HG03439 (cell line): ENCODE measurements at regions not wholly inside any gene's neighbourhood (a gene's known extent, or its start where the extent isn't known, plus 50 kb on each side); places are given as distances from the start of the nearest gene placed in this dataset.

ENCODE experiments used
- ATAC-seq: cut with Tn5 transposase; IDR thresholded peaks from one replicate; pipeline ENCODE4 v1.9.1; 2021; ENCODE audit warnings: mild to moderate bottlenecking, moderate library complexity; ENCODE audit not compliant: unreplicated experiment

GRCh38 chr5:113900141-113900540 lies 386.6 kb downstream of the YTHDC2 start:
- ATAC-seq = no peak

GRCh38 chr5:113900816-113901215 lies 387.3 kb downstream of the YTHDC2 start:
- ATAC-seq = no peak

- ATAC-seq = no peak
Measured at GRCh38 chr5:113901718-113902117, 388.2 kb downstream of the YTHDC2 start.

GRCh38 chr5:113902917-113903660 lies 389.6 kb downstream of the YTHDC2 start:
- no peak for ATAC-seq

- ATAC-seq = no peak
Measured at GRCh38 chr5:113909782-113910181, 396.3 kb downstream of the YTHDC2 start.

DNA sequence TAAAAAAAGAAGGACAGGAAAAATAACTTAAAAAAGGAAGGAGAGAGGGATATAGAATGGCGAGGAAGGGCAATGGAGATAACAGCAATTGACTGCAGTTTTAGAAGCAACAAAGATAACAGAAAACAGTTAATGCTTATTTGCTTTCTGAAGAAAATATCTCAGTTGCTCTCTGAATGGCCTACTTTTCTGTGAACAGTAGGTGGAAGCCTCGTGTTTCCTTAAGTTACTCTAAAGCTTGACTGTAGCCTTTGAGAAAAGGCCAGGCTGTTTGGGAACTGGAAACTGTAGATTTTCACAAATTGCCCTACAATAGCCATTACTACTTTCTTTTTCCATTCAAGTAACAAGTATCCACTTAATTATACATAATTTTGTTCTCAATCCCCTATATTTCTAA lies 404.5 kb downstream of the YTHDC2 start:
- no peak for ATAC-seq

- no peak for ATAC-seq
Measured at GRCh38 chr5:113922343-113922742, 408.8 kb downstream of the YTHDC2 start.

DNA sequence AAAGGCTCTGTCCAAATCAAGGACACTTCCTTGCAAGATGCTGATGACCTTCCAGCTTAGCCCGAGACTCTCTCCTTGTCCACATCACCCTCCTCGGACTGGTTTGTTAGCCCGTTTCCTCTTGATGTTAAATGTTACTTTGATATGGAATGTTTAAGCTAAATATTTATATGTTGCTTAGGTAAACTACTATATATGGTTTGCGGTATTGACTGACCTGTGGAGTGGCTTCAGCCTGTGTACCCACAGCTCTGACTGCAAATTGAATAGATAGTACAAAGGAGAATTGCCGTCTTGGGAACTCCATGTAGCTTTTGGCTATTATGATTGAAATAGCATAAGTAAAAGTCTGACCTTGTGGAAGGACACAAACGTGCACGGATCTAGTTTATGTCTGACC lies 422.0 kb downstream of the YTHDC2 start:
- ATAC-seq = no peak

DNA sequence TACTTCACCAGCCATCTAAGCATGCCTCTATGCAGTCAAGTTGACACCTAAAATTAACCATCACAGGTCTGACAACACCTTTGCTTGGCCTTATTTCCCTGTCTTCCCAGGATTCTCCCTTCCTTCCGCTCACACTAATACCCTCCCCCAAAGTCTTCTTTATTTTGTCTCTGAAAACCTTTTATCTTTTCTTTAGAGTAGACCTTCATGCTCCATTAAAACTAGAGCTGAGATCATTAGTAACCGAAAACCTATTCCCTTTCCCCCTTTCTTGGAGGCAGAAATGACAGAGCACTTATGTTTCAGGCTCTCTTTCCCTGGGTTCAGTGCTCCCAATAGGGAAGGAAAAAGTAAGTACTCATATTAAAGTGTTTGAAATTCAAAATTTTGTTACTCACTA lies 423.8 kb downstream of the YTHDC2 start:
- no peak for ATAC-seq

DNA sequence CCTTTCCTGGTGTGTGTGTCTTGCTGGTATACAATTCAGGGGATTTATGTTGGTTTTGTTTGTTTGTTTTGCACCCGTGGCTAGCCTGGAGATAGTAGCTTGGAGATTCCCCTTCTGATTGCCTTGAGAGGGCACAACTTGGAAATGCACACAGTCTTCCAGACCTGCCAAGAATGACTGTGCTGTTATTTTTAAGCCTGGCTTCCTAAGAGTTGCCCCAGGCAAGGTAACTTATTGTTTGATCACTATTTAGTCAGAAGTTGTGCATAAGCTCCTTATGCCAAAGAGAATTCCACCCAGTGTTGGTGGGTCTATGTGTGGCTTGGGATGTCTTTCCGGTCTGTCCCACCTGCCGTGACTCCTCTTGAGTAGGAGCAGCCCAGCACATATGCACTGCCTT lies 421.9 kb upstream of the KCNN2 start:
- ATAC-seq = no peak

DNA sequence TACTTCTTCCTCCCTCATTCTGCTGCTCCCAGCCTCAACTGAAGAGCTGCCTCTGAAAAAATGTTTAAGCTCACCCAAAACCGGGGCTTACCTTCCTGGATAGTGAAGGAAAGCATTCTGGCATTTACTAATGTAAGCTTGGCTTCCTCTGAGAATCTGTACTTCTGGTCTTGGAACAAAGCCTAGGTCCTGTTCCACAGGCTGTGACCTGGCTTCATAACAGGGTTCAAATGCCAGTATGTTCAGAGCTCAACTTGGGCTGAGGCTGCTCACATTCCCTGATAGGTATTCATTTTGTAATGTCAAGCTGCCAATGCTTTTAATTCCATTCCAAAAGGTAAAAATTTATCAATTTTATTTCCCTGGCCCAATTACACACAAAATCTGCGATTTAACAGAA lies 411.7 kb upstream of the KCNN2 start:
- ATAC-seq = no peak

DNA sequence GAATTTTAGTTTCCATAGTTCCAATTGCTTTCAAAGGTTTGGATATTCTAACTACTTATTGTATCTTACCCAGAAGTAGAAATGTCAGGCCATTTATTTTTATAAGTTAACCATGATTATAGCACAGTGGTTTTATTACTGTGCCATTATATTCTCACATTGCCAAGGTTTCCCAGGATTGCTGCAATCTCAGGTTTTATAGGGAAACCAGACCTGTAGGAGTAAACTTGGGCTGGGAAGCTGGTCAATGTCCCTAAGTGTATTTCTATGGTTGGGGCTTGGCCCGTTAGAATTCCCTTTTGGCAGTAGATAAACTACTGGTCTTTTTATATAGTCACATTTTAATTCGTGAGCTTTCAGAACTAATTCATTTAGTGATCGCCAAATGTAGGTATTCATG lies 396.6 kb upstream of the KCNN2 start:
- no peak for ATAC-seq

GRCh38 chr5:113969901-113970300 lies 392.0 kb upstream of the KCNN2 start:
- no peak for ATAC-seq

DNA sequence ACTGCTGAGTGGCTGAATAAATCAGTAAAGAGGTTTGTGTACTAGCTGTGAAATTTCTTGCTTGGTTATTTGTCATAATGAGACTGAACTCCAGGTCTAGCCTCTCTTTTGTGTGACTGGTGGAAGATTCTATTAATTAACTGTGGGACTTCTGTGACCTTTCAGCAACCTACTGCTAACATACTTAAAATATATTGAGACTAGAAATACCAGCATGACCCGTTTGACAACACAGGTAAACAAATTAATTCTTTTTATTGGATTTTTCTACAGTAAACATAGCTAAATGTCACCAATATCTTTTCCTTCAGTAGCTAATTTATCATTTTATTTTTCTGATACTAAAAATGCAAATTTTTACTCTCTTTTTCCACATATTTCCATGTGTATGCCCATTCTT lies 390.4 kb upstream of the KCNN2 start:
- no peak for ATAC-seq

GRCh38 chr5:113974976-113975375 lies 386.9 kb upstream of the KCNN2 start:
- ATAC-seq = no peak

- no peak for ATAC-seq
Measured at GRCh38 chr5:113984928-113985327, 376.9 kb upstream of the KCNN2 start.

GRCh38 chr5:113985505-113985904 lies 376.4 kb upstream of the KCNN2 start:
- no peak for ATAC-seq

- ATAC-seq = no peak
Measured at GRCh38 chr5:113989278-113989912, 372.5 kb upstream of the KCNN2 start.

- no peak for ATAC-seq
Measured at GRCh38 chr5:113989913-113990305, 372.0 kb upstream of the KCNN2 start.

DNA sequence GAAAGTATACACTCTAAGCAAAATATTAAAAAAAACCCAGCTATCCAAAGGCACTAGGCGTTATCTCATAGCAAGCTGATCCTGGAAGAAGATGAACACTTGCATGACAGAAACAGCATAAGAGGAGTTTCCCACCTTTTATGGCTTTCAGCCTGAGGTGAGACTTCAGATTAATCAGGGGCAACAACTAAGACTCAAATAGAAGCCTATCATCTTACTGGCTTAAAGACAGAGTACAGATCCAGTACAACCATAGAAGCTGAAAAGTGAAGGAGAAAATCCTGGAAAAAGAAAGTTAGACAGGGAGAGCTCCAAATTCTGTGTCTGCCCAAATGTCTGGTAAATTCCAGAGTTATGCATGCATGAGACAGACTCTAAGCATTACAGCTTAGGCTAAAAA lies 360.8 kb upstream of the KCNN2 start:
- ATAC-seq = no peak

DNA sequence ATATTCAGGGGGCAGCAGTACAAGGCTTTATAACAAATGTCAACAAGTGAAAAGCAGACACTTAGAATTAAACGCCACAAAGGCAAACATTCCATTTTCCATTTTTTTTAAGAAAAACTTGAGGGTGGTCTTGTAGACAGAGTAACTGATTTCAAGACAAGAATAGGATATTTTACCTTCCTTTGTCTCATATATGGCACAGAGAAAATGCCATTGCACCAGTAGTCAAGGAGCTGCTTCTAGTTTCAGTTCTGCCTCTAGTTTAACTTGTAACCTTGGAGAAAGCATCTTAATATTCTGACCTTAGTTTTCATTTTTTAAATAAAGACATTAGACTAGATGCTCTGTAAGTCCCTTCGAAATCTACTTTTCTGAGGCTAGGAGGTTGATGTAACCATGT lies 355.3 kb upstream of the KCNN2 start:
- no peak for ATAC-seq

- no peak for ATAC-seq
Measured at GRCh38 chr5:114007678-114008077, 354.2 kb upstream of the KCNN2 start.

DNA sequence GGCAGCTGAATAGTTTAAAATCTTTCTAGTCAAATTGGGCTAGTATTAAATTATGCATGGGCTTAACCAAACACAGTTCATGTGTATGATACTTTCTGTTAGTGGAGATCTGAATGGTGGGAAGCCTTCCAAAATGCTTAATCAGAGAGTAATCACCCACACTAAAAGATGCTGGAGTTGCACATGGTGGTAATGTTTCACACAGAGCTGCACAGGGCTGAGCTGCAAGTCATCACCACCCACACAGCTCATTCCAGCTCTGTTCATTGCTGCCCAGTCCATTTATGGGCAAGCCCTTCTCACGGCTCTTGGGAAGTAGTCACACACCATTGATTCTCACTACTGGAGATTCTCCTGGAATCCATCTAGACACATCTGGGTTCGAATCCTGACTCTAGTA lies 351.5 kb upstream of the KCNN2 start:
- no peak for ATAC-seq
